IPS-20b (cell line): ENCODE measurements at regions not wholly inside any gene's neighbourhood (a gene's known extent, or its start where the extent isn't known, plus 50 kb on each side); places are given as distances from the start of the nearest gene placed in this dataset.
A peak's percentile ranks its signal among the peaks of the same experiment; 100 is the strongest.

Experiments
- H3K27ac ChIP-seq: one replicate; pipeline ENCODE4 v1.5.1; 2013; ENCODE audit warnings: low read length
- H3K27me3 ChIP-seq: 2 replicates; pipeline ENCODE4 v1.6.1; 2013; ENCODE audit warnings: mild to moderate bottlenecking, low read length, inconsistent platforms; ENCODE audit not compliant: insufficient read depth
- H3K36me3 ChIP-seq: 2 replicates; pipeline ENCODE4 v1.6.1; 2013; ENCODE audit warnings: low read depth, mild to moderate bottlenecking, inconsistent platforms, low read length, moderate library complexity; ENCODE audit not compliant: insufficient read depth
- H3K4me1 ChIP-seq: 2 replicates; pipeline ENCODE4 v1.6.1; 2013; ENCODE audit warnings: mild to moderate bottlenecking, control low read depth, inconsistent platforms, low read length, moderate library complexity; ENCODE audit not compliant: insufficient read depth
- H3K4me3 ChIP-seq: 2 replicates; pipeline ENCODE4 v1.5.1; 2013; ENCODE audit warnings: mild to moderate bottlenecking, low read length, inconsistent platforms
- H3K9ac ChIP-seq: 2 replicates; pipeline ENCODE4 v1.6.1; 2013; ENCODE audit warnings: low read depth, mild to moderate bottlenecking, inconsistent platforms, low read length, moderate library complexity
- H3K9me3 ChIP-seq: 2 replicates; pipeline ENCODE4 v1.6.1; 2013; ENCODE audit warnings: mild to moderate bottlenecking, low read depth, low read length, inconsistent platforms; ENCODE audit not compliant: insufficient read depth

DNA sequence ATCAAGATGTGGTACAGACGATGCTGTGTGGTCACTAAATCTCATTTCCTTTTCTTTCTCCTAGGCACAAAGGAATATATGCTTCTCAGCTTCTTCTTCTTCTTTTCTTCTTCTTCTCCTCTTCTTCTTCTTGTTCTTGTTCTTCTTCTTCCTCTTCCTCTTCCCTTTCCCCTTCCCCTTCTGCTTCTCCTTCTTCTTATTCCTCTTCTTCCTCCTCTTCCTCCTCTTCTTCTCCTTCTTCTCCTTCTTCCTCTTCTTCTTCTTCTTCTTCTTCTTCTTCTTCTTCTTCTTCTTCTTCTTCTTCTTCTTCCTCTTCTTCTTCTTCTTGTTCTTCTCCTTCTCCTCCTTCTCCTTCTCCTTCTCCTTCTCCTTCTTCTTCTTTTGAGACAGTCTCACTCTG, 190.4 kb upstream of the DTNBP1 start:
- H3K27me3 ChIP-seq = no peaks in the 10 kb centered on the region
- H3K36me3 ChIP-seq = no peaks in the 10 kb centered on the region
- H3K9me3 ChIP-seq = no peaks in the 10 kb centered on the region
- no peak overlapping the region for H3K4me3 ChIP-seq
- H3K27ac ChIP-seq = no peak overlapping the region
- peaks cover 12% of the 10 kb centered on the region; the same call in 1 of the 2 replicates for H3K4me1 ChIP-seq
- no peak overlapping the region for H3K9ac ChIP-seq

DNA sequence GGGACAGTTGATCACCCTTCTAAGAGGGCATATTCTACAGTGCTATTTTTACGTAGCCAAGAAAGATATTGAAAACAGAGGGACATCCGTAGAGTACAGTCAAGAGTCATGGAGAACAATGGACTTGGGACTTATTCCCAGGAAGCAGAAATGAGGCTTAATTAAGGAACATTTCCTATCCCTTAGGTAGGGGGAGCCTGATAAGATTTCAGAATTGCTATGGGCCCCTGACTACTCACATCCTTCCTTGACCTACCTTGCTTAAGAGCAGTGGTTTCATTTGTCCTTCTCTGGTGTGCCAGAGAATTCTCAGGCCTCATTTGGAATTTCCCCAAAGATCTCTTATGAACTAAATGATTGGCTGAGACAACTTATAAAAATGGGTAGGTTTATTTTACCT, 189.5 kb upstream of the DTNBP1 start:
- no peaks in the 10 kb centered on the region for H3K36me3 ChIP-seq
- no peak overlapping the region for H3K27ac ChIP-seq
- peaks cover 12% of the 10 kb centered on the region; the same call in 1 of the 2 replicates for H3K4me1 ChIP-seq
- H3K9me3 ChIP-seq = no peaks in the 10 kb centered on the region
- H3K9ac ChIP-seq = no peak overlapping the region
- no peaks in the 10 kb centered on the region for H3K27me3 ChIP-seq
- H3K4me3 ChIP-seq = no peak overlapping the region

DNA sequence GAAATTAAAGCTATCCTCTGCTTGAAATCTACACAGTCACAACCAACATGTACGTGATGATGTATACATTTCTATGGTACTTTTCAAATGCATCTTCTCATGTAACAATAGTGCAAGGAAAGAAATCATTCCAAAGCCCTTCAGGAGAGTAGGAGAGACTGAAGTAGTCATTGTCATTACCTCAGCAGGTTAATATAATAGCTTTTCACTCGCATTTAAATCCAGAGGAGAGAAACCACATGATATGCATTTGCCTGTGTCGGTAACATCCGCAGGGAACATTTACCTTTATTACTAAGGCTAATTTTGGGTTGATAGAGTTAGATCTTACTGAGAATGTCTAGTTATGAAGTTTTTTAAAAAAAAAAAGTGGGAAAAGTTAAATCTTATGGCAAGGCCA, 186.6 kb upstream of the DTNBP1 start:
- H3K4me3 ChIP-seq = peak overlapping the region; percentile 1; the same call in 1 of the 2 replicates
- H3K36me3 ChIP-seq = no peaks in the 10 kb centered on the region
- H3K27ac ChIP-seq = no peak overlapping the region
- no peak overlapping the region for H3K9ac ChIP-seq
- no peaks in the 10 kb centered on the region for H3K9me3 ChIP-seq
- no peaks in the 10 kb centered on the region for H3K27me3 ChIP-seq
- H3K4me1 ChIP-seq = peaks cover 5% of the 10 kb centered on the region; the same call in 1 of the 2 replicates

DNA sequence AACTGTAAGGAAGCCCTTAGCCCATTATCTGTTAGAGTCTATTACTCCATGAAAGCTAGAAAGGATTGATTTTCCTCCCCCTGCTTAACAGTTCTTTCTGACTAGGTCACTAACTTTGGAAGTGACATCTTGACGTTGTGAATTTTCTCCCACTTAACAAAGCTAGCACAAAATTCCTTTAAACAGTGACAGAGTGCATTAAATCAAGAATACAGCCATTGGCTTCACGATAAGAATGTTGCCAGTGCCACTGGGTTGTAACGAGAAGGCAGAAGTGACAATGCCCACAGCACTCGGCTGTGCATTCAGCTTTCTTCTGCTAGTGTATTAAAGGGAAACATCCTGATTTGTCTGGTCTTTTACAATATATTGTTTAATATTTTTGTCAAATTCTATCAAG, 182.7 kb upstream of the DTNBP1 start:
- no peak overlapping the region for H3K9ac ChIP-seq
- no peaks in the 10 kb centered on the region for H3K36me3 ChIP-seq
- H3K4me1 ChIP-seq = peaks cover 5% of the 10 kb centered on the region; the same call in 1 of the 2 replicates
- no peak overlapping the region for H3K4me3 ChIP-seq
- no peak overlapping the region for H3K27ac ChIP-seq
- no peaks in the 10 kb centered on the region for H3K27me3 ChIP-seq
- H3K9me3 ChIP-seq = no peaks in the 10 kb centered on the region

DNA sequence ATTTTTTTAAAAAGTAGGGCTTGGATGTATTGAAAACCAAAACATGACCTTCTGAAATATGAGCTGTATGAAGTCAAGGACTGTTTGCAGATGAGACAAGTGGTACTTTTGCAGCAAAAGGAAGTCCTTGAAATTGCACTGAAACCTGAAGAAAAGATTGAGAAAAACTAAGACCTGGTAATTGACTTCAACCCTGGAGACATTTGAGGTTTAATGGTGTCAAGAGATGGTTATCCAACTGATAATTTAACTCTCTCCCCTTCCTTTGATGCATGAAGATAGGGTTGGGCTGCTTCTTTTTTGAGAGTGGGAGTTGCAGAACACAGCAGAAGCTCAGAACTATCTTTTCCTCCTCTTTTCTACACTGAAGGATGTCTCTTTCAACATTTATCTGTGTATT, 180.9 kb upstream of the DTNBP1 start:
- H3K9ac ChIP-seq = no peak overlapping the region
- no peak overlapping the region for H3K27ac ChIP-seq
- H3K36me3 ChIP-seq = no peaks in the 10 kb centered on the region
- no peak overlapping the region for H3K4me3 ChIP-seq
- no peaks in the 10 kb centered on the region for H3K4me1 ChIP-seq
- no peaks in the 10 kb centered on the region for H3K9me3 ChIP-seq
- no peaks in the 10 kb centered on the region for H3K27me3 ChIP-seq

DNA sequence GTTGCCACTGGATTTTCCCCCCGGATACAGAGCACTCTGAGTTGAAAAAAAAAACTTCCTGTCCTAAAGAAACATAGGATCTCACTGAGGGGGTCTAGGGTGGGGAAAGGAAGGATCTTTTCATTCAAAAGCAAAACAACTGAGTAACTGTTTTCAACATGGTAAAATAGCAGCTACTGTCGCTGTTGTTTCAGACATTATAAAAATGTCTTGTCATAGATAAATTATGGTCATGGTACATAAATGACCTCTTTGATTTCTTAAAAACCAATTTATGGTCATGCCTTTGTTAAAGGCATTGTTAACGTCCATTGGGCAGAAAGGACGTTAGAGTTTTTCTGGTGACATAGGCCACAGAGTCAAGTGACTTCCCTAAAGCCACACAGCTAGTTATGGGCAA, 180.4 kb upstream of the DTNBP1 start:
- Histone ChIP-seq H3K9me3 (no peaks in the 10 kb centered on the region), H3K9ac (no peak overlapping the region), H3K27me3 (no peaks in the 10 kb centered on the region), H3K4me3 (no peak overlapping the region), H3K36me3 (no peaks in the 10 kb centered on the region), H3K4me1 (no peaks in the 10 kb centered on the region), H3K27ac (no peak overlapping the region)

DNA sequence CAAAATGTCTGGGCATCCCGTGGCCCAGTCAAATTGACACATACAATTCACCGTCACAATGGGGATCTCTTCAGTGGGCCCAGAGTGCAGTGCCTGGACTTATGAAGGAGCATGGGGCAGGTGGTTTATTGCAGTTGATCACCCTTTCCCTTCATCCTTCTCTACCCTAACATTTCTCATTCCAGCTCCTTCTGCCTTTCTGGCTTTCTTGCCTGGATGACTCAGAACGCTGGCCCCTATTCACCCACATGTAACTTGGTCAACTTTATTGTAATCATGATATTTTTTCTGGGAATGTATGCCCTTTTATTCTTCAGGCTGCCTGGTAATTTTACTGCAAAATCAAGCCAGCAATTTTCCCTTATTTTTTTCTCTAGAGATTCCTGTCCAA, 179.9 kb upstream of the DTNBP1 start:
- Histone ChIP-seq H3K4me1 (no peaks in the 10 kb centered on the region), H3K36me3 (no peaks in the 10 kb centered on the region), H3K4me3 (no peak overlapping the region), H3K9ac (no peak overlapping the region), H3K27ac (no peak overlapping the region), H3K27me3 (no peaks in the 10 kb centered on the region), H3K9me3 (no peaks in the 10 kb centered on the region)

DNA sequence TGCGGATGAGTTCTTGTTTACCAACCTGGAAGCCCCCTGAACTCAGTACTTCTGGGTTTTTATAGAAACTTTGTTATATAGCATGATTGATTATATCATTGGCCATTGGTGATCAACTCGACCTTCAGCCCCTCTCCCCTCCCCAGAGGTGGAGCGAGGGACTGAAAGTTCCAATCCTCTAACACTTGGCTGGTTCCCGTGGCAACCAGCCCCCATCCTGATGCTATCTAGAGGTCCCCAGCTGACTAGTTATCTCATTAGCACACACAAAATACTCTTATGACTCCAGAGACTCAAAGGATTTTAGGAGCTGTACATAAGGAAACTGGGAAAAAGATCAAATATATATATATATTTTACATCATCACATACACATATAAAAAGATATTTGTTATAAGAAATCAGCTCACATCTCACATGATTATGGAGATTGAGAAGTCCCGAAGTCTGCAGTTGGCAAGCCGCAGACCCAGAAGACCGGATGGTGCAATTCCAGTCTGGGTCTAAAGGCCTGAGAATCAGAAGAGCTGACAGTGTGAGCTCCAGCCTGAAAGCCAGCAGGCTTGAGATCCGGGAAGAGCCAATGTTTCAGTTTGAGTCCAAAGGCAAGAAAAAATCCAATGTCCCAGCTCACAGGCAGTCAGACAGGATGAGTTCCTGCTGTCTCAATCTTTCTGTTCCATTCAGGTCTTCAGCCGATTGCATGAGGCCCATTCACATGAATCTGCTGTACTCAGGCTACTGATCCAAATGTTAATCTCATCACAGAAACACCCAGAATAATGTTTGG, 179.3 kb upstream of the DTNBP1 start:
- H3K9me3 ChIP-seq = no peaks in the 10 kb centered on the region
- H3K27ac ChIP-seq = no peak overlapping the region
- no peaks in the 10 kb centered on the region for H3K4me1 ChIP-seq
- no peaks in the 10 kb centered on the region for H3K27me3 ChIP-seq
- H3K36me3 ChIP-seq = no peaks in the 10 kb centered on the region
- no peak overlapping the region for H3K4me3 ChIP-seq
- H3K9ac ChIP-seq = no peak overlapping the region

DNA sequence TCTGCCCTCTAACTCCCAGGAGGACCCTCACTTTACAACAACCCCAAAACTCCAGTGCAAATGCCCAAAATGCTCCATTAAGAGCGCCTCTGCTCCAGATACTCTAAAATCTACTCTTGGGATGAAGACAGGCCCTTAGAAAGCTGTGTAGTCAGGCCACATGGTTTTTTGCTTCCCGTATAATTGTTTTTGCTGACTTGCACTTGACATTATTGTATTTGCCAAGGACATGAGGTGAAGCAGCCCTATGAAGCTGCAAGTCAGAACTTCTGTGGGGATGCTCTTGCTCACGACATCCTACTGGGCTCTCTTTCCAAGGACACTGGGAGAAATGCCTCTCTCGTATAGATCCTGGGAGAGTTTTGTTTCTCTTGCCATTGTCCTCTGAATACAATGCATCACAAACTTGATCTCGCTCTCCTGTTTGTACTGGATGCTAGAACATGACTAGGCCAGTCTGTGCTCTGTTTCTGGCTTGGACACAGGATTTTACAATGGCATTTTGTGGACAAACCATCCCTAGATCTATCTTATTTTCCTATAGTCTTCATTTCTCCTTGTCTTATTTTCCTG, 177.2 kb upstream of the DTNBP1 start:
- Histone ChIP-seq H3K4me3 (no peak overlapping the region), H3K27me3 (no peaks in the 10 kb centered on the region), H3K4me1 (no peaks in the 10 kb centered on the region), H3K36me3 (no peaks in the 10 kb centered on the region), H3K27ac (no peak overlapping the region), H3K9me3 (no peaks in the 10 kb centered on the region), H3K9ac (no peak overlapping the region)

DNA sequence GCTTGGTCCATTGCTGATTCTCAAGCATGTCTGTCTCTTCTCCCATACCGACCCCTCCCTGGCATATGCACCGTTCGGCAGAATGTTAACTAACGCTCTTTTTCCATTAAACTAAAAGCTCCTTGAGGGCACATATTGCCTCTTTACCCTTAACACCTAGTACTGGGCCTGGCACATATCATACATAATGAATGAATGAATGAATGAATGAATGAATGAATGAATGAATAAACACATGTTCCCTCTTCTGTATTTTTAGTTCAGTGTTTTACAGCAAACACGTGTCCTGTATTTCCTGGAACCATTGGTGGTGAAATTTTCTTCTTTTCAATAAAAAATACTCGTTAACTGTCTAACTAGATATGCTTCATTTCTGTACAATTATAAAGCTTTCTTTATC, 174.4 kb upstream of the DTNBP1 start:
- Histone ChIP-seq H3K4me1 (no peaks in the 10 kb centered on the region), H3K27ac (no peak overlapping the region), H3K27me3 (no peaks in the 10 kb centered on the region), H3K36me3 (no peaks in the 10 kb centered on the region), H3K9ac (no peak overlapping the region), H3K4me3 (no peak overlapping the region), H3K9me3 (no peaks in the 10 kb centered on the region)

DNA sequence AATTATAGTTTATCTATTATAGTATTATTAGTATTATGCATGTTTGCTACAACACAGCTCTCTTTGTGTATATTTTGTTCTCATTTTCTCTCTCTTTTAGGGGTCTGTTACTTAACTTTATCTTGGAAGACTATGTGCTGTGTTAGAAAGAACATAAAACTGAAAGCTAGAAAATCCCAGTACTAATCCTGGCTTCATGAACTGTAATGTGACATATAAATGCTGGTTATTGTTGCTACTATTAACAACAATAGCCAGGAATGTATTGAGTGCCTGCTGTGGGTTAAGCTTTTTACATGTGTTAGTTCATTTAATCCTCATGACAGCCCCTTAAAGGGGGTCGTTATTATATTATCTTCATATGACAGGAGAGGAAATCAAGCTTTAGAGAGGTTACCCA, 170.0 kb upstream of the DTNBP1 start:
- Histone ChIP-seq H3K4me1 (no peaks in the 10 kb centered on the region), H3K36me3 (no peaks in the 10 kb centered on the region), H3K27me3 (no peaks in the 10 kb centered on the region), H3K4me3 (no peak overlapping the region), H3K9me3 (no peaks in the 10 kb centered on the region), H3K9ac (no peak overlapping the region), H3K27ac (no peak overlapping the region)

DNA sequence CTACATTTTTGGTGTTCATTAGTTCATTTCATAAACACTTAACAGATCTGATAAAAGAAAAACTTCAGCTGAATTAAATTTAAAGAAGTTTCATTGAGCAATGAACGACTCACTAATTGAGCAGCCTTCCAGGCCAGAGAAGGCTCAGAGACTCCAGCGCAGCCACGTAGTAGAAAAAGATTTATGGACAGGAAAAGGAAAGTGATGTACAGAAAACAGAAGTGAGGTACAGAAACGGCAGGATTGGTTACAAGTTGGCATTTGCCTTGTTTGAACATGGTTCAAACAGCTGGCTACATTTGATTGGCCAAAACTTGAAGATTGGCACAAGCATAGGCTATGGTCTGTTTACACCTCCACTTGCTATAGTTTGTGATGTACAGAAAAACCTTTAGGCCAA, 166.3 kb upstream of the DTNBP1 start:
- H3K4me3 ChIP-seq = no peak overlapping the region
- no peaks in the 10 kb centered on the region for H3K9me3 ChIP-seq
- no peaks in the 10 kb centered on the region for H3K27me3 ChIP-seq
- H3K9ac ChIP-seq = no peak overlapping the region
- H3K36me3 ChIP-seq = no peaks in the 10 kb centered on the region
- no peak overlapping the region for H3K27ac ChIP-seq
- H3K4me1 ChIP-seq = no peaks in the 10 kb centered on the region
